ENCODE measurements at regions not wholly inside any gene's neighbourhood (a gene's known extent, or its start where the extent isn't known, plus 50 kb on each side); places are given as distances from the start of the nearest gene placed in this dataset.

GRCh38 chr13:68323124-68323523 lies 1093.0 kb upstream of the PCDH9 start:
- TF ChIP-seq, protein P1, sequence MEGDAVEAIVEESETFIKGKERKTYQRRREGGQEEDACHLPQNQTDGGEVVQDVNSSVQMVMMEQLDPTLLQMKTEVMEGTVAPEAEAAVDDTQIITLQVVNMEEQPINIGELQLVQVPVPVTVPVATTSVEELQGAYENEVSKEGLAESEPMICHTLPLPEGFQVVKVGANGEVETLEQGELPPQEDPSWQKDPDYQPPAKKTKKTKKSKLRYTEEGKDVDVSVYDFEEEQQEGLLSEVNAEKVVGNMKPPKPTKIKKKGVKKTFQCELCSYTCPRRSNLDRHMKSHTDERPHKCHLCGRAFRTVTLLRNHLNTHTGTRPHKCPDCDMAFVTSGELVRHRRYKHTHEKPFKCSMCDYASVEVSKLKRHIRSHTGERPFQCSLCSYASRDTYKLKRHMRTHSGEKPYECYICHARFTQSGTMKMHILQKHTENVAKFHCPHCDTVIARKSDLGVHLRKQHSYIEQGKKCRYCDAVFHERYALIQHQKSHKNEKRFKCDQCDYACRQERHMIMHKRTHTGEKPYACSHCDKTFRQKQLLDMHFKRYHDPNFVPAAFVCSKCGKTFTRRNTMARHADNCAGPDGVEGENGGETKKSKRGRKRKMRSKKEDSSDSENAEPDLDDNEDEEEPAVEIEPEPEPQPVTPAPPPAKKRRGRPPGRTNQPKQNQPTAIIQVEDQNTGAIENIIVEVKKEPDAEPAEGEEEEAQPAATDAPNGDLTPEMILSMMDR (conservative IDR thresholded peaks at IDR 0.05; ENCODE audit: low read depth, low read length), result no peak
- TF ChIP-seq EZH2 (IDR thresholded peaks at IDR 0.05; ENCODE audit: low read length, unreplicated experiment) (no peak), EZH2phosphoT487 (IDR thresholded peaks at IDR 0.05; ENCODE audit: borderline replicate concordance, low read length) (no peak)

All from PC-3 (cell line).